NB4 (cell line): ENCODE measurements at regions not wholly inside any gene's neighbourhood (a gene's known extent, or its start where the extent isn't known, plus 50 kb on each side); places are given as distances from the start of the nearest gene placed in this dataset.

Experiments used
- DNase-seq: peaks from one replicate; pipeline ENCODE4 v3.0.0; 2010; ENCODE audit warnings: low read depth
- H3K4me3 ChIP-seq: one replicate; pipeline ENCODE4 v1.5.1; 2011; ENCODE audit warnings: mild to moderate bottlenecking, low read depth, low read length, moderate library complexity
- CTCF ChIP-seq: IDR thresholded peaks from one replicate; pipeline ENCODE4 v1.5.1; 2012; ENCODE audit warnings: low read depth, low read length
- MAX ChIP-seq: IDR thresholded peaks from 2 replicates; pipeline ENCODE4 v1.6.1; 2011; ENCODE audit warnings: low read depth, low read length
- MYC ChIP-seq: IDR thresholded peaks from 2 replicates; pipeline ENCODE4 v1.6.1; 2011; ENCODE audit warnings: low read depth, low read length
- POLR2A ChIP-seq: IDR thresholded peaks from 2 replicates; pipeline ENCODE4 v1.6.1; 2011; ENCODE audit warnings: mild to moderate bottlenecking; ENCODE audit not compliant: insufficient read length; ENCODE audit errors: extremely low read depth

- H3K4me3 ChIP-seq: peak overlapping the region; percentile 42
- DNase-seq: peak; percentile 74
- TF ChIP-seq MAX (0 out of 2 replicates have a peak, but pooled peaks have one; percentile 7), MYC (0 out of 2 replicates have a peak, but pooled peaks have one; percentile 7), CTCF (no peak), POLR2A (no peak)
These were observed 172.4 kb upstream of the HS6ST1 start for GRCh38 chr2:128490881-128491691.

GRCh38 chr2:128491692-128492244 lies 173.1 kb upstream of the HS6ST1 start:
- TF ChIP-seq CTCF (no peak), MAX (no peak), MYC (no peak), POLR2A (no peak)
- H3K4me3 ChIP-seq: no peak overlapping the region
- DNase-seq: no peak

- no peak for DNase-seq
- H3K4me3 ChIP-seq: no peak overlapping the region
- no peak for TF ChIP-seq CTCF
- TF ChIP-seq MAX: no peak
- TF ChIP-seq POLR2A: no peak
- TF ChIP-seq MYC: no peak
These were observed 174.5 kb upstream of the HS6ST1 start for GRCh38 chr2:128492966-128493811.

GRCh38 chr2:128493880-128494279 lies 175.2 kb upstream of the HS6ST1 start:
- peak; percentile 22 for DNase-seq
- H3K4me3 ChIP-seq: no peak overlapping the region
- TF ChIP-seq POLR2A (no peak), MYC (no peak), MAX (no peak), CTCF (no peak)

GRCh38 chr2:128494307-128494639 lies 175.6 kb upstream of the HS6ST1 start:
- no peak for TF ChIP-seq POLR2A
- TF ChIP-seq MYC: no peak
- TF ChIP-seq MAX: no peak
- TF ChIP-seq CTCF: no peak
- H3K4me3 ChIP-seq: no peak overlapping the region
- no peak for DNase-seq
